ENCODE measurements at regions not wholly inside any gene's neighbourhood (a gene's known extent, or its start where the extent isn't known, plus 50 kb on each side); places are given as distances from the start of the nearest gene placed in this dataset.

- TF ChIP-seq, protein P1, sequence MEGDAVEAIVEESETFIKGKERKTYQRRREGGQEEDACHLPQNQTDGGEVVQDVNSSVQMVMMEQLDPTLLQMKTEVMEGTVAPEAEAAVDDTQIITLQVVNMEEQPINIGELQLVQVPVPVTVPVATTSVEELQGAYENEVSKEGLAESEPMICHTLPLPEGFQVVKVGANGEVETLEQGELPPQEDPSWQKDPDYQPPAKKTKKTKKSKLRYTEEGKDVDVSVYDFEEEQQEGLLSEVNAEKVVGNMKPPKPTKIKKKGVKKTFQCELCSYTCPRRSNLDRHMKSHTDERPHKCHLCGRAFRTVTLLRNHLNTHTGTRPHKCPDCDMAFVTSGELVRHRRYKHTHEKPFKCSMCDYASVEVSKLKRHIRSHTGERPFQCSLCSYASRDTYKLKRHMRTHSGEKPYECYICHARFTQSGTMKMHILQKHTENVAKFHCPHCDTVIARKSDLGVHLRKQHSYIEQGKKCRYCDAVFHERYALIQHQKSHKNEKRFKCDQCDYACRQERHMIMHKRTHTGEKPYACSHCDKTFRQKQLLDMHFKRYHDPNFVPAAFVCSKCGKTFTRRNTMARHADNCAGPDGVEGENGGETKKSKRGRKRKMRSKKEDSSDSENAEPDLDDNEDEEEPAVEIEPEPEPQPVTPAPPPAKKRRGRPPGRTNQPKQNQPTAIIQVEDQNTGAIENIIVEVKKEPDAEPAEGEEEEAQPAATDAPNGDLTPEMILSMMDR (IDR thresholded peaks at IDR 0.05), result no peak
- no peak for TF ChIP-seq EZH2 (IDR thresholded peaks at IDR 0.05; ENCODE audit: borderline replicate concordance, insufficient read depth, low read depth, low read length, poor library complexity, severe bottlenecking)
These were observed 113.8 kb upstream of the MAFB start for GRCh38 chr20:40802886-40803285.

Data from B cell (primary cell).